GM12878 (cell line): ENCODE measurements at regions not wholly inside any gene's neighbourhood (a gene's known extent, or its start where the extent isn't known, plus 50 kb on each side); places are given as distances from the start of the nearest gene placed in this dataset.
"Not testable (repeated sequence)": the region's sequence is repeated elsewhere in the genome, so short reads cannot be mapped to it uniquely, and the experiment has no call there.

ENCODE experiments used
- ATAC-seq: fragments of 200-7000 bp; cut with Tn5 transposase; 3 replicates; pipeline ENCODE4 v1.9.1; 2020; ENCODE audit warnings: mild to moderate bottlenecking, moderate library complexity
- BruUV-seq: library from RNA; stranded (reverse); fragments of 400-500 nt; replicated peaks from 2 replicates; lab custom pipeline; 2021; lab: Mats Ljungman, UMichigan
- CTCF ChIA-PET: fragments of 300-600 bp; sonication (Branson Sonifier 250); formaldehyde crosslinking; extraction: SDS; loops from one replicate; lab custom pipeline; 2021; ENCODE audit warnings: inconsistent platforms; lab: Yijun Ruan, JAX
- POLR2A ChIA-PET: fragments of 350-600 bp; formaldehyde crosslinking; extraction: SDS; loops from one replicate; lab custom pipeline; 2021; ENCODE audit warnings: inconsistent platforms; lab: Charles Lee
- RAD21 ChIA-PET: fragments of 300-600 bp; sonication (Branson Sonifier 250); formaldehyde crosslinking; loops from one replicate; lab custom pipeline; 2023; ENCODE audit warnings: antibody characterized with exemption; ENCODE audit not compliant: unreplicated experiment; lab: Charles Lee
- SMC1A ChIA-PET: fragments of 300-600 bp; sonication (Branson Sonifier 250); formaldehyde crosslinking; loops from one replicate; lab custom pipeline; 2023; ENCODE audit not compliant: unreplicated experiment, uncharacterized antibody; lab: Charles Lee
- DNase-seq: peaks from one replicate; pipeline ENCODE4 v3.0.0-alpha.2; 2011; ENCODE audit warnings: low read depth, low spot score
- FAIRE-seq: peaks from 3 replicates; lab custom pipeline; 2011; peaks lifted over from hg19 to GRCh38; lab: Jason Lieb, UNC
- H2AFZ ChIP-seq: 2 replicates; pipeline ENCODE4 v1.6.0; 2011; ENCODE audit warnings: low read depth, low read length, control low read depth; ENCODE audit not compliant: control insufficient read depth
- H3K27ac ChIP-seq: 2 replicates; pipeline ENCODE4 v1.5.1; 2011; ENCODE audit warnings: control low read depth; ENCODE audit not compliant: control insufficient read depth, insufficient read depth
- H3K27me3 ChIP-seq, 2 experiments: replicated peaks in 1 of 2; 2 replicates each; pipeline versions ENCODE4 v1.6.0 to v1.6.1; 2011; ENCODE audit warnings: low read length in 1 of 2; ENCODE audit not compliant: control insufficient read depth in 2 of 2, insufficient read depth in 2 of 2
- H3K36me3 ChIP-seq, 2 experiments: 2 replicates each; pipeline ENCODE4 v1.5.1; 2011; ENCODE audit warnings: low read length in 1 of 2; ENCODE audit not compliant: control insufficient read depth in 2 of 2, insufficient read depth in 2 of 2
- H3K4me1 ChIP-seq: 2 replicates; pipeline ENCODE4 v1.6.1; 2011; ENCODE audit warnings: mild to moderate bottlenecking, low read length, moderate library complexity, mixed read lengths; ENCODE audit not compliant: control insufficient read depth, insufficient read depth
- H3K4me2 ChIP-seq: 2 replicates; pipeline ENCODE4 v1.6.0; 2011; ENCODE audit warnings: control low read depth; ENCODE audit not compliant: control insufficient read depth, insufficient read depth
- H3K4me3 ChIP-seq: fragments of 200-600 bp; sonication (generic); 2 replicates; pipeline ENCODE4 v1.5.1; 2016
- H3K79me2 ChIP-seq: 2 replicates; pipeline ENCODE4 v1.6.0; 2011; ENCODE audit warnings: low read length; ENCODE audit not compliant: control insufficient read depth, insufficient read depth
- H3K9ac ChIP-seq: 2 replicates; pipeline ENCODE4 v1.8.0; 2011; ENCODE audit warnings: low read length, control low read depth, mixed read lengths; ENCODE audit not compliant: control insufficient read depth, insufficient read depth
- H3K9me3 ChIP-seq: replicated peaks from 3 replicates; pipeline ENCODE4 v1.5.1; 2011; ENCODE audit warnings: mild to moderate bottlenecking, low read length; ENCODE audit not compliant: control insufficient read depth, insufficient read depth
- H4K20me1 ChIP-seq: 2 replicates; pipeline ENCODE4 v1.6.0; 2011; ENCODE audit not compliant: control insufficient read depth, insufficient read depth
- BHLHE40 ChIP-seq, 2 experiments: fragments of 450-650 bp in 1 of 2; IDR thresholded peaks; 2 replicates each; pipeline ENCODE4 v1.6.1; 2011 to 2017; ENCODE audit warnings: low read depth in 2 of 2, borderline replicate concordance in 1 of 2, improper control_type of control experiment in 1 of 2, low read length in 1 of 2, mild to moderate bottlenecking in 1 of 2
- CREB1 ChIP-seq: IDR thresholded peaks from 2 replicates; pipeline ENCODE4 v1.6.1; 2012; ENCODE audit warnings: low read depth, mild to moderate bottlenecking, inconsistent platforms
- DPF2 ChIP-seq: fragments of 450-650 bp; IDR thresholded peaks from 2 replicates; pipeline ENCODE4 v1.6.1; 2017; ENCODE audit warnings: mild to moderate bottlenecking
- E2F8 ChIP-seq: fragments of 450-650 bp; IDR thresholded peaks from 2 replicates; pipeline ENCODE4 v1.6.1; 2018; ENCODE audit warnings: mild to moderate bottlenecking, low read depth, moderate library complexity; ENCODE audit not compliant: partially characterized antibody
- LARP7 ChIP-seq: fragments of 450-650 bp; IDR thresholded peaks from 2 replicates; pipeline ENCODE4 v1.6.1; 2017; ENCODE audit warnings: mild to moderate bottlenecking
- MYB ChIP-seq: fragments of 150-350 bp; IDR thresholded peaks from 2 replicates; pipeline ENCODE4 v1.6.1; 2014; ENCODE audit warnings: mild to moderate bottlenecking, low read depth, low read length, borderline replicate concordance
- PAX8 ChIP-seq: fragments of 450-650 bp; IDR thresholded peaks from 2 replicates; pipeline ENCODE4 v1.6.1; 2017; ENCODE audit warnings: mild to moderate bottlenecking, moderate library complexity
- POLR2AphosphoS2 ChIP-seq: IDR thresholded peaks from 2 replicates; pipeline ENCODE4 v1.6.1; 2011; ENCODE audit warnings: low read depth, mild to moderate bottlenecking, low read length, improper control_type of control experiment, moderate library complexity
- POU2F2 ChIP-seq: IDR thresholded peaks from 3 replicates; pipeline ENCODE4 v1.6.1; 2011; ENCODE audit warnings: low read depth, mild to moderate bottlenecking, low read length, borderline replicate concordance
- SUZ12 ChIP-seq: fragments of 200-600 bp; sonication (generic); IDR thresholded peaks from one replicate; pipeline ENCODE4 v1.6.1; 2018; ENCODE audit warnings: antibody characterized with exemption, mild to moderate bottlenecking; ENCODE audit not compliant: unreplicated experiment
- TBL1XR1 ChIP-seq: IDR thresholded peaks from 2 replicates; pipeline ENCODE4 v1.6.1; 2012; ENCODE audit warnings: low read depth, low read length, improper control_type of control experiment
- TCF3 ChIP-seq: IDR thresholded peaks from 2 replicates; pipeline ENCODE4 v1.6.1; 2012; ENCODE audit warnings: low read depth, mild to moderate bottlenecking, low read length, borderline replicate concordance; ENCODE audit not compliant: insufficient read depth
- ZNF24 ChIP-seq: fragments of 450-650 bp; IDR thresholded peaks from 2 replicates; pipeline ENCODE4 v1.6.1; 2017; ENCODE audit warnings: antibody characterized with exemption, mild to moderate bottlenecking
- WGBS: methylation state at CpG from one replicate; pipeline ENCODE4 v1.1.6; 2016; ENCODE audit warnings: low lambda C conversion rate; ENCODE audit not compliant: insufficient replicate concordance, insufficient coverage; ENCODE audit errors: missing lambda C conversion rate; 5-methylcytosine and 5-hydroxymethylcytosine counted together
- in situ Hi-C: fragments of 300-500 bp; cut with MboI; formaldehyde crosslinking; loops from 9 replicates; pipeline ENCODE4 v1.14.3; 2018; ENCODE audit warnings: mixed read lengths
- intact Hi-C: fragments of 100-400 bp; cut with micrococcal nuclease; formaldehyde crosslinking; loops from one replicate; pipeline ENCODE4 v1.14.2; 2022; ENCODE audit not compliant: unreplicated experiment

GRCh38 chr1:118535901-118536300, 350.9 kb upstream of the SPAG17 start (continued):
- TF ChIP-seq CREB1 (no peak), POU2F2 (no peak)
- TF ChIP-seq, all 136 proteins: peak for 0

GRCh38 chr1:118511922-118512321, 326.9 kb upstream of the SPAG17 start:
- SMC1A ChIA-PET, H2AFZ ChIP-seq, H4K20me1 ChIP-seq, H3K27ac ChIP-seq, ATAC-seq, H3K4me3 ChIP-seq, BruUV-seq, DNase-seq, RAD21 ChIA-PET, H3K27me3 ChIP-seq, CTCF ChIA-PET, H3K36me3 ChIP-seq, POLR2A ChIA-PET, in situ Hi-C loops, intact Hi-C loops, H3K4me1 ChIP-seq, H3K4me2 ChIP-seq, FAIRE-seq, H3K9me3 ChIP-seq, H3K79me2 ChIP-seq, H3K9ac ChIP-seq: not testable (repeated sequence)
- 0% methylated on average over 1 of the region's 1 CpG for WGBS

- SMC1A ChIA-PET = no interaction called here
- intact Hi-C loops = no loop called here
- POLR2A ChIA-PET = no interaction called here
- ATAC-seq (no peak), DNase-seq (no peak), FAIRE-seq (no peak)
- CTCF ChIA-PET = no interaction called here
- Histone ChIP-seq H2AFZ (no peak overlapping the region), H3K27ac (no peak overlapping the region), H3K4me3 (no peak overlapping the region), H3K27me3 (no peaks in the 10 kb centered on the region), H4K20me1 (no peaks in the 10 kb centered on the region), H3K9ac (no peak overlapping the region), H3K4me1 (no peaks in the 10 kb centered on the region), H3K36me3 (no peaks in the 10 kb centered on the region), H3K79me2 (no peaks in the 10 kb centered on the region), H3K4me2 (no peak overlapping the region), H3K9me3 (no peaks in the 10 kb centered on the region)
- RAD21 ChIA-PET = no interaction called here
- in situ Hi-C loops = no loop called here
- TF ChIP-seq POLR2AphosphoS2 = no peak
- TF ChIP-seq ZNF24 = no peak
- TF ChIP-seq E2F8 = no peak
- TF ChIP-seq BHLHE40 (IDR thresholded peaks at IDR 0.05; ENCODE audit: borderline replicate concordance in 1 of 2, low read depth in 2 of 2, low read length in 1 of 2) = no peak
- TF ChIP-seq MYB = no peak
- TF ChIP-seq SUZ12 = no peak
- no peak for TF ChIP-seq TBL1XR1
- no peak for TF ChIP-seq LARP7
- TF ChIP-seq PAX8 = no peak
- TF ChIP-seq DPF2 = no peak
- no peak for TF ChIP-seq TCF3
- 31% methylated on average over 4 of the region's 4 CpGs for WGBS
- no TSS peak for BruUV-seq
These were observed 319.8 kb upstream of the SPAG17 start for GRCh38 chr1:118504867-118505266.
